ENCODE measurements at regions not wholly inside any gene's neighbourhood (a gene's known extent, or its start where the extent isn't known, plus 50 kb on each side); places are given as distances from the start of the nearest gene placed in this dataset.
A peak's percentile ranks its signal among the peaks of the same experiment; 100 is the strongest.

DNA sequence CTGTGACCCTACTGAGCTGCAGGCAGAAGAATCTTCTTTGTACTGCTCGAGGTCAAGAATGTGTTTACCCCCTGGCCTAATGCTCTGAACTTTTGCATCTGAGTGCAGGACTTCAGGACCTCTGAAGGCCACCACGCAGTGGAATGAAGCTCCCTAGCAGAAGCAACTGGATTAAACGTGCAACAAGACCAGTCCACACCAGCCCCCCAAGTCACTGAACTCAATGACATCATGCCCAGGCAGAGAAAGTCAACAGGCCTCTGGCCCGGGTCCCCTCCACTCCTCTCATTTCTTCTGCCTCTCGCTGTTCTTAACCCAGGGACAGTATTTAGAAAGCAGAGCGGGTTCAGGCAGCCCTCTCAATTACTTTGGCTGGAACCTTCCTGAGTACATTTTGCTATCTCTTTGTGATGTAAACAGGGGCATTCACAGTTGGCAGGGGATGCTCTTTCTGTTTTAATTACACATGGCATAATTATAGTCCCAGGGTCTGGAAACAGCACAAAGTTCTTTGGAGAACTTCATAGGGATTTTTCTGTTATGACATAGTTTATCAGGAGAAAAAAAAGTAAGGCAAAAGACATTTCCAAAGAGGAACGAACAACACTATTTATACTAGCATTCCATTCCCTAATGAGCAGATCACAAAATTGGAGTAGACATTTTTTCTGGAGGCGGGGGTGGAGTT, 108.2 kb upstream of the SPATA31D4 start:
- peaks cover 28% of the 10 kb centered on the region for H3K4me1 ChIP-seq (ENCODE audit: control insufficient read depth, extremely low read depth, insufficient read depth, low read length)
- H3K27ac ChIP-seq (ENCODE audit: control insufficient read depth, insufficient read depth, low read length): no peak overlapping the region
- no peaks in the 10 kb centered on the region for H3K36me3 ChIP-seq (ENCODE audit: control insufficient read depth in 2 of 2, extremely low read depth in 1 of 2, insufficient read depth in 2 of 2, low read length in 2 of 2)
- no peaks in the 10 kb centered on the region for H3K9me1 ChIP-seq (ENCODE audit: control insufficient read depth, extremely low read depth, insufficient read depth, low read length)
- H3K79me2 ChIP-seq (ENCODE audit: control insufficient read depth, insufficient read depth, low read length): no peaks in the 10 kb centered on the region
- no peak overlapping the region for H3K9ac ChIP-seq (ENCODE audit: control insufficient read depth, extremely low read depth, insufficient read depth, low read length)
- dilution Hi-C loops (cut with MboI; ENCODE audit: extremely low pct_ligation_motif_present, low sequenced_read_pairs): no loop called here
- no peak for TF ChIP-seq EZH2 (IDR thresholded peaks at IDR 0.05; ENCODE audit: low read length)
- TF ChIP-seq, protein P1, sequence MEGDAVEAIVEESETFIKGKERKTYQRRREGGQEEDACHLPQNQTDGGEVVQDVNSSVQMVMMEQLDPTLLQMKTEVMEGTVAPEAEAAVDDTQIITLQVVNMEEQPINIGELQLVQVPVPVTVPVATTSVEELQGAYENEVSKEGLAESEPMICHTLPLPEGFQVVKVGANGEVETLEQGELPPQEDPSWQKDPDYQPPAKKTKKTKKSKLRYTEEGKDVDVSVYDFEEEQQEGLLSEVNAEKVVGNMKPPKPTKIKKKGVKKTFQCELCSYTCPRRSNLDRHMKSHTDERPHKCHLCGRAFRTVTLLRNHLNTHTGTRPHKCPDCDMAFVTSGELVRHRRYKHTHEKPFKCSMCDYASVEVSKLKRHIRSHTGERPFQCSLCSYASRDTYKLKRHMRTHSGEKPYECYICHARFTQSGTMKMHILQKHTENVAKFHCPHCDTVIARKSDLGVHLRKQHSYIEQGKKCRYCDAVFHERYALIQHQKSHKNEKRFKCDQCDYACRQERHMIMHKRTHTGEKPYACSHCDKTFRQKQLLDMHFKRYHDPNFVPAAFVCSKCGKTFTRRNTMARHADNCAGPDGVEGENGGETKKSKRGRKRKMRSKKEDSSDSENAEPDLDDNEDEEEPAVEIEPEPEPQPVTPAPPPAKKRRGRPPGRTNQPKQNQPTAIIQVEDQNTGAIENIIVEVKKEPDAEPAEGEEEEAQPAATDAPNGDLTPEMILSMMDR (optimal IDR thresholded peaks at IDR 0.05 in 1 of 3, IDR thresholded peaks at IDR 0.05 in 1 of 3, conservative IDR thresholded peaks at IDR 0.05 in 1 of 3; ENCODE audit: extremely low read depth in 1 of 3, insufficient read depth in 2 of 3, low read length in 3 of 3): no peak
- FAIRE-seq: peak; percentile 9
- H4K20me1 ChIP-seq (ENCODE audit: control insufficient read depth, extremely low read depth, insufficient read depth, low read length): no peaks in the 10 kb centered on the region
- no peak overlapping the region for H3K4me3 ChIP-seq (ENCODE audit: control insufficient read depth in 2 of 3, extremely low read depth in 1 of 3, insufficient read depth in 2 of 3, low read depth in 1 of 3, low read length in 3 of 3)
- no peak for DNase-seq (ENCODE audit: low read depth, low spot score)
- no peaks in the 10 kb centered on the region for H3K27me3 ChIP-seq (ENCODE audit: control insufficient read depth, extremely low read depth, insufficient read depth, low read length)
- no peaks in the 10 kb centered on the region for H3K9me3 ChIP-seq (ENCODE audit: control insufficient read depth, low read depth, low read length)
- no peak overlapping the region for H3K4me2 ChIP-seq (ENCODE audit: control insufficient read depth, extremely low read depth, insufficient read depth, low read depth, low read length)
- no peak overlapping the region for H2AFZ ChIP-seq (ENCODE audit: control insufficient read depth, low read length)

DNA sequence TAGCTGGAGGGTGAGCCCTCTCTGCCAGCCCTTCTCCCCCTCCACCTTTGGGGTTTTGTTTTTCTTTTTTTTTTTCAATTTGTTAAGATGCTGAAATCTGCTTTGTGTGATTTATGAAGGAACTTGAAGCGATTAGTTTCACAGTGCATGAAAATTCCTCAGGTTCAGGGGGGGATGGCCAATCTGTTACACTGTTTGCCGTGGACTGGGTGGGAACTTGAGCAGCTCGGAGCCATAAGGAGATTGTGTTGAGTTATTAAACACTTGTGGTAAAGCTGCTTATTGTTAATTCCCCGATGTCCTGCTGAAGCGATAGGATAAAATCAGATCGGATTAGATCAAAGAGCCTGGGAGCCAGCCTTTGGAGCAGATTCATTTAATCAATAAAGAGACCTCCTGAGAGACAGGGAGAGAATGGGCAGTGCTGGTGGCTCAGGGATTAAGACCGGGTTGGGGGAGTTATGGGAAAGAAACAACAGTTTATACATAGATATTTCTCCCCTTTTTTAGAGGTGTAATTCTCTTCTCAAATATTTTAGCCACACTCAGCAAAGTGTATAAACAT, 105.8 kb upstream of the SPATA31D4 start:
- H2AFZ ChIP-seq (ENCODE audit: control insufficient read depth, low read length): no peak overlapping the region

More for the DNA sequence above, 105.8 kb upstream of the SPATA31D4 start:
- H3K4me1 ChIP-seq (ENCODE audit: control insufficient read depth, extremely low read depth, insufficient read depth, low read length): peaks cover 41% of the 10 kb centered on the region
- FAIRE-seq (peak; percentile 20), DNase-seq (ENCODE audit: low read depth, low spot score) (no peak)
- H3K9me1 ChIP-seq (ENCODE audit: control insufficient read depth, extremely low read depth, insufficient read depth, low read length): no peaks in the 10 kb centered on the region
- no peaks in the 10 kb centered on the region for H4K20me1 ChIP-seq (ENCODE audit: control insufficient read depth, extremely low read depth, insufficient read depth, low read length)
- no peaks in the 10 kb centered on the region for H3K36me3 ChIP-seq (ENCODE audit: control insufficient read depth in 2 of 2, extremely low read depth in 1 of 2, insufficient read depth in 2 of 2, low read length in 2 of 2)
- H3K4me2 ChIP-seq (ENCODE audit: control insufficient read depth, extremely low read depth, insufficient read depth, low read depth, low read length): peak overlapping the region; percentile 35
- TF ChIP-seq EZH2 (IDR thresholded peaks at IDR 0.05; ENCODE audit: low read length): no peak
- TF ChIP-seq, protein P1 (optimal IDR thresholded peaks at IDR 0.05 in 1 of 3, IDR thresholded peaks at IDR 0.05 in 1 of 3, conservative IDR thresholded peaks at IDR 0.05 in 1 of 3; ENCODE audit: extremely low read depth in 1 of 3, insufficient read depth in 2 of 3, low read length in 3 of 3): no peak
- H3K9ac ChIP-seq (ENCODE audit: control insufficient read depth, extremely low read depth, insufficient read depth, low read length): peak overlapping the region; percentile 13
- H3K79me2 ChIP-seq (ENCODE audit: control insufficient read depth, insufficient read depth, low read length): no peaks in the 10 kb centered on the region
- peak overlapping the region; percentile 59 for H3K27ac ChIP-seq (ENCODE audit: control insufficient read depth, insufficient read depth, low read length)
- no peaks in the 10 kb centered on the region for H3K9me3 ChIP-seq (ENCODE audit: control insufficient read depth, low read depth, low read length)
- dilution Hi-C loops (cut with MboI; ENCODE audit: extremely low pct_ligation_motif_present, low sequenced_read_pairs): no loop called here
- no peak overlapping the region for H3K4me3 ChIP-seq (ENCODE audit: control insufficient read depth in 2 of 3, extremely low read depth in 1 of 3, insufficient read depth in 2 of 3, low read depth in 1 of 3, low read length in 3 of 3)
- no peaks in the 10 kb centered on the region for H3K27me3 ChIP-seq (ENCODE audit: control insufficient read depth, extremely low read depth, insufficient read depth, low read length)
